ENCODE measurements at regions not wholly inside any gene's neighbourhood (a gene's known extent, or its start where the extent isn't known, plus 50 kb on each side); places are given as distances from the start of the nearest gene placed in this dataset.

- FAIRE-seq (no peak), DNase-seq (ENCODE audit: insufficient read length, low spot score) (no peak)
These were observed 227.6 kb upstream of the PPP1R2C start for GRCh38 chrX:43005561-43005960.

- DNase-seq (ENCODE audit: insufficient read length, low spot score): no peak
- no peak for FAIRE-seq
These were observed 230.4 kb upstream of the PPP1R2C start for GRCh38 chrX:43008356-43008755.

- DNase-seq (ENCODE audit: insufficient read length, low spot score) (no peak), FAIRE-seq (no peak)
These were observed 238.1 kb upstream of the PPP1R2C start for GRCh38 chrX:43016021-43016420.

GRCh38 chrX:43018031-43018430, 240.1 kb upstream of the PPP1R2C start:
- FAIRE-seq (no peak), DNase-seq (ENCODE audit: insufficient read length, low spot score) (no peak)

GRCh38 chrX:43019021-43019420, 241.1 kb upstream of the PPP1R2C start:
- no peak for DNase-seq (ENCODE audit: insufficient read length, low spot score)
- no peak for FAIRE-seq

- DNase-seq (ENCODE audit: insufficient read length, low spot score) (no peak), FAIRE-seq (no peak)
These were observed 247.9 kb upstream of the PPP1R2C start for GRCh38 chrX:43025806-43026315.

- FAIRE-seq (peak; percentile 36), DNase-seq (ENCODE audit: insufficient read length, low spot score) (no peak)
These were observed 286.1 kb upstream of the PPP1R2C start for GRCh38 chrX:43064096-43064495.

- FAIRE-seq (no peak), DNase-seq (ENCODE audit: insufficient read length, low spot score) (no peak)
These were observed 288.0 kb upstream of the PPP1R2C start for GRCh38 chrX:43065978-43066377.

GRCh38 chrX:43068639-43069038, 290.7 kb upstream of the PPP1R2C start:
- FAIRE-seq: no peak
- no peak for DNase-seq (ENCODE audit: insufficient read length, low spot score)

GRCh38 chrX:43083016-43083415, 305.1 kb upstream of the PPP1R2C start:
- DNase-seq (ENCODE audit: insufficient read length, low spot score) (no peak), FAIRE-seq (no peak)

GRCh38 chrX:43087830-43088229, 309.9 kb upstream of the PPP1R2C start:
- DNase-seq (ENCODE audit: insufficient read length, low spot score) (no peak), FAIRE-seq (no peak)

- DNase-seq (ENCODE audit: insufficient read length, low spot score) (no peak), FAIRE-seq (no peak)
These were observed 318.9 kb upstream of the PPP1R2C start for GRCh38 chrX:43096830-43097229.

- FAIRE-seq: no peak
- no peak for DNase-seq (ENCODE audit: insufficient read length, low spot score)
These were observed 328.0 kb upstream of the PPP1R2C start for GRCh38 chrX:43106009-43106408.

- no peak for FAIRE-seq
- no peak for DNase-seq (ENCODE audit: insufficient read length, low spot score)
These were observed 330.9 kb upstream of the PPP1R2C start for GRCh38 chrX:43108828-43109227.

GRCh38 chrX:43121637-43122036, 343.7 kb upstream of the PPP1R2C start:
- DNase-seq (ENCODE audit: insufficient read length, low spot score) (no peak), FAIRE-seq (no peak)

GRCh38 chrX:43139645-43140044, 361.7 kb upstream of the PPP1R2C start:
- FAIRE-seq (no peak), DNase-seq (ENCODE audit: insufficient read length, low spot score) (no peak)

- no peak for FAIRE-seq
- DNase-seq (ENCODE audit: insufficient read length, low spot score): no peak
These were observed 362.6 kb upstream of the PPP1R2C start for GRCh38 chrX:43140582-43140981.

- FAIRE-seq: no peak
These were observed 363.9 kb upstream of the PPP1R2C start for GRCh38 chrX:43141885-43142284.

GRCh38 chrX:43148305-43148704, 370.3 kb upstream of the PPP1R2C start:
- DNase-seq (ENCODE audit: insufficient read length, low spot score) (no peak), FAIRE-seq (no peak)

More at GRCh38 chrX:43141885-43142284, 363.9 kb upstream of the PPP1R2C start:
- no peak for DNase-seq (ENCODE audit: insufficient read length, low spot score)

- FAIRE-seq: no peak
- DNase-seq (ENCODE audit: insufficient read length, low spot score): no peak
These were observed 387.5 kb upstream of the PPP1R2C start for GRCh38 chrX:43165343-43165920.

- DNase-seq (ENCODE audit: insufficient read length, low spot score): no peak
- no peak for FAIRE-seq
These were observed 388.9 kb upstream of the PPP1R2C start for GRCh38 chrX:43166874-43167273.

GRCh38 chrX:43175434-43175833, 397.5 kb upstream of the PPP1R2C start:
- FAIRE-seq: no peak
- DNase-seq (ENCODE audit: insufficient read length, low spot score): no peak

- no peak for FAIRE-seq
- no peak for DNase-seq (ENCODE audit: insufficient read length, low spot score)
These were observed 398.7 kb upstream of the PPP1R2C start for GRCh38 chrX:43176686-43177085.
